Large intestine (tissue), 3 donors: ENCODE measurements at regions not wholly inside any gene's neighbourhood (a gene's known extent, or its start where the extent isn't known, plus 50 kb on each side); places are given as distances from the start of the nearest gene placed in this dataset.

Experiments used
- DNase-seq, 2 donors: peaks; one replicate each; pipeline versions ENCODE4 v3.0.0 to v3.0.0-alpha.2; 2013
- H3K27ac ChIP-seq: one replicate; pipeline ENCODE4 v1.5.1; 2013; ENCODE audit warnings: low read length
- H3K27me3 ChIP-seq: 2 replicates; pipeline ENCODE4 v1.6.1; 2013; ENCODE audit warnings: low read length; ENCODE audit not compliant: control insufficient read depth, insufficient read depth
- H3K36me3 ChIP-seq: 2 replicates; pipeline ENCODE4 v1.6.1; 2013; ENCODE audit warnings: low read length; ENCODE audit not compliant: control insufficient read depth, insufficient read depth
- H3K4me1 ChIP-seq: one replicate; pipeline ENCODE4 v1.6.1; 2013; ENCODE audit warnings: low read length; ENCODE audit not compliant: control insufficient read depth, insufficient read depth
- H3K4me3 ChIP-seq: one replicate; pipeline ENCODE4 v1.5.1; 2013; ENCODE audit warnings: low read length
- H3K9me3 ChIP-seq: one replicate; pipeline ENCODE4 v1.6.1; 2013; ENCODE audit warnings: mild to moderate bottlenecking, low read depth, low read length, moderate library complexity; ENCODE audit not compliant: control insufficient read depth
- WGBS: methylation state at CpG from one replicate; pipeline ENCODE4 v1.1.5; 2013; ENCODE audit warnings: low lambda C conversion rate; ENCODE audit not compliant: insufficient coverage; 5-methylcytosine and 5-hydroxymethylcytosine counted together

DNA sequence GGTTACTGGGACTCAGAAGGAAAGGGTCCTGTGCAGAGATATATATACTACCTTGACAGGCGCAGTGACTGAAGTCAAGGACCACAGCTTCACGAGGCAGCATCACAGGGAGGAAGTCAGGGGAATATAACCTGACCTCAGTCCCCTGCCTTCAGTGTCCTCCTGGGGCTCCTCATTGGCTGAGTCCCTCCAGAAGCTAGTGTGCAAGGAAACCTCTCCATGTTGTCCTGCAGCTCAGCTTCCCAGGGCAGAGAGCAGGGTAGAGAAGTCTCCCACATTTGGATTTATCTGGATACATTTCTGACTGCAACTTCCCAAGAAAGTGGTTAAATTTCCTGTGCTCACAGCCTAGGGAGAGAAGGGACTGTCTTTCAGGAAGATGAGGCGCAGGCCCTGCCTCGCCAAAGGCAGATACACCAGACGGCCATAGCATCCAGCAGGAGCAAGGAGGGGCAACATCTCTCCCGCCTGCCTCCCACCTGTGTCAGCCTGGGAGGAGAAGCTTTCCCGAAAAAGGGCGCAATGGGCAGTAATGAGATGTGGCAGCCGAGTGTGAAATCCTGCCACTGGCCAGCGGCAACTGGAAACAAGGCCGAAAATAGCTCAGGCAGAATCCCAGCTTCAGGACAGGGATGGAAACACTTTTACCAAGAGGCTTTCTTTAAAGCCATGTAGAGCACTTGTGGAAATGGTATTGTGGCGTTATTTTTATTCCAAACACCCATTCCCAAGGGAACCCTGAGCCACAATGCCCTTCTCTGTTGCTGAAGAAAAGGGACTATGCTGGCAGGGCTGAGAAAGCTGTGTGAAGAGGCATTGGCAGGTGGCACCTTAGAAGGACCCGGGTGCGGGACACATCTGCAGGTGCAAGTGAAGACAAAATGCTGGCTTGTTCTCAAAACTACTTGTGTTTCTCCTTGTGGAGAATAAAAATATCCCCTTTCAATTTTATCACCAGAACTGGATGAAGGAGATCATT lies 54.9 kb upstream of the HIF1A start:
- Histone ChIP-seq H3K27ac (no peak overlapping the region), H3K9me3 (no peaks in the 10 kb centered on the region), H3K4me1 (no peaks in the 10 kb centered on the region), H3K36me3 (no peaks in the 10 kb centered on the region), H3K4me3 (no peak overlapping the region), H3K27me3 (no peaks in the 10 kb centered on the region)
- no peak for DNase-seq
- 80% methylated on average over 2 of the region's 14 CpGs for WGBS

DNA sequence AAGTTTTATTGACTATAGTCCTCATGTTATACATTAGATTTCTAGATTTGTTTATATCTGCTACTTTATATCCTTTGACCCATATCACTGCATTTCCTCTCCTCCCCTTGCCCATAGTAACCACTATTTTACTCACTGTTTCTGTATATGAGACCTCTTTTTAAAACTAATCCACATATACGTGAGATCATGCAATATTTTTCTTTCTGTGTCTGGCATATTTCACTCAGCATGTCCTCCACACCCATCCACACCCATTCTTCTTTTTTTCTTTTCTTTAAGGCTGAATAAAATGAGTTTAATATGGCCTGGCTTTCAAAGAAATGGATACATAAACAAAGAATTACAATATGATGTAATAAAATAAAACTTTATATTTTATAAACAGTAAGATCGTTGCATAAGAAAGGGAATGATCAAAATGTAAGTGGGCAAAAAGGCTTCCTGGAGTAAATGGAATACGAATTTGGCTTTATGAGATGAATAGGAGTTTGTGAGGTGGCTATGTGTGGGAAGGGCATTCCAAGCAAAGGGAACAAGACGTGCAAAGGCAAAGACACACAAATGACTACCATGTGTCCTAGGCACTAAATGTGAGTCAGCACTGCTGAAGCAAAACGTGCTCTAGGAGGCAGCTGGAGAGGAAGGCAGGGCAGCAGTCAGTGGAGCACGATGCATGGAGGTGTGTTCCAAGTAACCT lies 53.2 kb upstream of the HIF1A start:
- H3K4me1 ChIP-seq = no peaks in the 10 kb centered on the region
- DNase-seq = no peak
- WGBS = 81% methylated on average over 4 of the region's 6 CpGs
- H3K27me3 ChIP-seq = no peaks in the 10 kb centered on the region
- H3K27ac ChIP-seq = no peak overlapping the region
- H3K9me3 ChIP-seq = no peaks in the 10 kb centered on the region
- H3K4me3 ChIP-seq = no peak overlapping the region
- H3K36me3 ChIP-seq = no peaks in the 10 kb centered on the region

DNA sequence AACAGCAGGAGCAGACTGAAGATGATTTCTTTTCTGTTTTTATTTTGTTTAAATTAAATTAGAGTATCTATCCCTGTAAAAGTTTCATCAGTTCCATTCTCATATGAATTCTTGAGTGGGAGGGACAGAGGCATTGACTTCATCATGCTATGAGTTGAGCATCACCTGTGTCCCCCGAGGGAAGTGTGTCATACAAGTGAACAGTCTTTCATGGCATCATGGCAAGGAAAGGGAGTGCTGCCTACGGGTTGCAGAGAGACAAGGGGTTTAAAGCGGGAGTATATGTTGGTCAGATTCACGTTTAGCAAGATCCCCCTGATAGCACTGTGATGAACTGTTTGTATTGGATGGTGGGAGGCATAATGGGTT lies 52.7 kb upstream of the HIF1A start:
- no peak overlapping the region for H3K4me3 ChIP-seq
- H3K27me3 ChIP-seq = no peaks in the 10 kb centered on the region
- no peaks in the 10 kb centered on the region for H3K9me3 ChIP-seq
- DNase-seq = no peak
- WGBS = no CpG with 5 or more reads among the region's 4 CpGs
- no peak overlapping the region for H3K27ac ChIP-seq
- H3K4me1 ChIP-seq = no peaks in the 10 kb centered on the region
- no peaks in the 10 kb centered on the region for H3K36me3 ChIP-seq

DNA sequence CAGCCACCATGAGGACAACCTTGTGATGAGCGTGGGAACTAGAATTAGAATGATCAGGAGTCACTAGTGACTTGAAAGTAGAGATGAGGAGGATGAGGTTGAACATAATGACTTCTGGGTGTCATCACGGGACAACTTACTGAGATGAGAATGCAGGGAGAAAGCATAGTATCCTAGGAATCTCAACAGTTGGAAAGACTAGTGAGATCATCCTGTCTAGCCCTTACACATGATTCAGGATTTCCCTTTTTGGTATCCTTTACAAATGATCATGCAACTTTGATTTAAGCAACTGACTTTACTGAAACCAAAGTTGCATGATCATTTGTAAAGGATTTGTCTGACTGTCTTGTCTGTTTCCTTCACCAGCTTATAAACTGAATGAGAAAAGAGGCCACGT lies 51.8 kb upstream of the HIF1A start:
- Histone ChIP-seq H3K9me3 (no peaks in the 10 kb centered on the region), H3K36me3 (no peaks in the 10 kb centered on the region), H3K27ac (no peak overlapping the region), H3K4me3 (no peak overlapping the region), H3K4me1 (no peaks in the 10 kb centered on the region), H3K27me3 (no peaks in the 10 kb centered on the region)
- DNase-seq = no peak
- WGBS = no CpG with 5 or more reads among the region's 3 CpGs

DNA sequence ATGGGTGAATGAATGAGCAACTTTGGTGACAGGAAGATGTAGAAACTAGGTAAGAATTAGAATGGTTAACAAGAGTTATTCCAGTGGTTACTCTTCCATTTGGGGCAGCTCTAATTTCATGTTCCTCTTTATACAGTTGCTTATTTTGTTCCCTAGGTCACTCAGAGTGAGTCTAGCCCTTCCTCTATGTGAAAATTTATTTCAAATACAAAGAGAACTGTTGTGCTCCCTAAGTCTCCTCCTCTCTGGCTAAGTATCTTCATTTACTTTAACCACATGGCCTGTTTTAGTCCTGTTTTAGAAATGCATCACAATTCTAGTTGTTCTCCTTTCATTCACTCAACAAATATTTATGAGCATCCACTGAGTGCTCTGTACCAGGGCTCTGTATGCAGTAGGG lies 51.1 kb upstream of the HIF1A start:
- no peaks in the 10 kb centered on the region for H3K9me3 ChIP-seq
- H3K36me3 ChIP-seq = no peaks in the 10 kb centered on the region
- no peak for DNase-seq
- no peak overlapping the region for H3K27ac ChIP-seq
- no peak overlapping the region for H3K4me3 ChIP-seq
- no peaks in the 10 kb centered on the region for H3K4me1 ChIP-seq
- no peaks in the 10 kb centered on the region for H3K27me3 ChIP-seq

DNA sequence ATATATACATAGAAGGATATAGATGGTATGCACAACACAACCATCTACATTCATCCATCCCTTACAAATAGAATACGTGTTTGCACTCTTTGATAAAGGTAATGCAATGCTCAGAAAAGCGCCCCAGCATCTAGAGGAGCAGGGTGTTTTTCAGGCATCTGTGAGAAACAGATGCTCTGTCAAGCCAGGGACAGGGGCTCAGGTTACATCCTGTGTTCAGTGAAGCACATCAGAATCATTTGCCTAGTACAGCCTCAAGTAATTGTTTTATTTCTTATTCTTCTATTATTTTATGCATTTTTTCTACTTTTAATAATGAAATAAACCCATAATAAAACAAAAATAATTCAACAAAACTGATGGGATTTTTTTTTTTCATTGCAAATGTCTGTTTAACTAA lies 50.5 kb upstream of the HIF1A start:
- H3K4me1 ChIP-seq = no peaks in the 10 kb centered on the region
- WGBS = no CpG with 5 or more reads among the region's 2 CpGs
- no peak overlapping the region for H3K27ac ChIP-seq
- no peaks in the 10 kb centered on the region for H3K27me3 ChIP-seq
- no peak overlapping the region for H3K4me3 ChIP-seq
- no peaks in the 10 kb centered on the region for H3K9me3 ChIP-seq
- no peak for DNase-seq
- no peaks in the 10 kb centered on the region for H3K36me3 ChIP-seq

DNA sequence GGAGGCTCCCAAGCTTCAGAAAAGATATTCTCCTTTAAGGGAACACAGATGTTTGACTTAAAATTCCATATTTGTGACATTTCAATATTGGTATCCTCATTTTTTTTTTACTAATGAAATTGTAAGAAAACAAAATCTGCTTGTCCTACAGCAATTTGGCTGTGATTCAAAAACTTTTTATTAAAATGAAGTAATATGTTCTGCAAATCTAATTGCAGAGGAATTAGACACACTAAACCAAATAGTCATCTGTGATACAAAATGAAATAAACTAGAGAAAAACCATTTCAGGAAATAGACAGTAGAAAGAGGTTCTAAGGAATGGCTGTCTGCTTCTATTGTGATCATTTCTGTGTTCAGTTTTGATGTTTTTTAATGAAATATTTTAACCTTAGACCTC lies 50.1 kb upstream of the HIF1A start:
- Histone ChIP-seq H3K4me1 (no peaks in the 10 kb centered on the region), H3K27me3 (no peaks in the 10 kb centered on the region), H3K36me3 (no peaks in the 10 kb centered on the region), H3K9me3 (no peaks in the 10 kb centered on the region), H3K4me3 (no peak overlapping the region), H3K27ac (no peak overlapping the region)
- DNase-seq = no peak
